ENCODE measurements at regions not wholly inside any gene's neighbourhood (a gene's known extent, or its start where the extent isn't known, plus 50 kb on each side); places are given as distances from the start of the nearest gene placed in this dataset.

DNA sequence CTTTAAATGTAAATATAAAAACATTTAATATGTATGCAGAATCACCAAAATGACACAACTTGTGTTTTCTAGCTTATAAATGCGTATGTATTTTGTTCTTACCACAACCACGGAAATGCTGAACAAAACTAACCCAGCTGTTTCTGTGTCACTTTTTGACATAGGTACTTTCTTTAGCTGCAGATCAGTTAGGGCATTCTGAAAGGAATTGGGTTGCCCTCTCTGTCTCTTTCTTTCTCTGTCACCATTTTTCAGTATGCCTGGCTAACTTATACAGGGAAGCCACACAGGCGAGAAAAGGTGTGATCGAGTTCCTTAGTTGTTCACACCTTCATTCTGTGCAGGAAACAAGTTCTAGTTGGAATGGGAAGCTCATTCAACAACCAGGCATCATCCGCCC lies 72.6 kb upstream of the ARGLU1 start:
- TF ChIP-seq, protein P1, sequence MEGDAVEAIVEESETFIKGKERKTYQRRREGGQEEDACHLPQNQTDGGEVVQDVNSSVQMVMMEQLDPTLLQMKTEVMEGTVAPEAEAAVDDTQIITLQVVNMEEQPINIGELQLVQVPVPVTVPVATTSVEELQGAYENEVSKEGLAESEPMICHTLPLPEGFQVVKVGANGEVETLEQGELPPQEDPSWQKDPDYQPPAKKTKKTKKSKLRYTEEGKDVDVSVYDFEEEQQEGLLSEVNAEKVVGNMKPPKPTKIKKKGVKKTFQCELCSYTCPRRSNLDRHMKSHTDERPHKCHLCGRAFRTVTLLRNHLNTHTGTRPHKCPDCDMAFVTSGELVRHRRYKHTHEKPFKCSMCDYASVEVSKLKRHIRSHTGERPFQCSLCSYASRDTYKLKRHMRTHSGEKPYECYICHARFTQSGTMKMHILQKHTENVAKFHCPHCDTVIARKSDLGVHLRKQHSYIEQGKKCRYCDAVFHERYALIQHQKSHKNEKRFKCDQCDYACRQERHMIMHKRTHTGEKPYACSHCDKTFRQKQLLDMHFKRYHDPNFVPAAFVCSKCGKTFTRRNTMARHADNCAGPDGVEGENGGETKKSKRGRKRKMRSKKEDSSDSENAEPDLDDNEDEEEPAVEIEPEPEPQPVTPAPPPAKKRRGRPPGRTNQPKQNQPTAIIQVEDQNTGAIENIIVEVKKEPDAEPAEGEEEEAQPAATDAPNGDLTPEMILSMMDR (IDR thresholded peaks at IDR 0.05), result no peak
- H3K9me3 ChIP-seq, result no peaks in the 10 kb centered on the region
- ATAC-seq, result no peak
- no peaks in the 10 kb centered on the region for H3K36me3 ChIP-seq
- no peak overlapping the region for H3K4me3 ChIP-seq
- no peaks in the 10 kb centered on the region for H3K4me1 ChIP-seq
- H3K27me3 ChIP-seq, result no peaks in the 10 kb centered on the region
- no peak overlapping the region for H3K27ac ChIP-seq
- no peak for DNase-seq
- intact Hi-C loops (cut with DNase I), result no loop called here

DNA sequence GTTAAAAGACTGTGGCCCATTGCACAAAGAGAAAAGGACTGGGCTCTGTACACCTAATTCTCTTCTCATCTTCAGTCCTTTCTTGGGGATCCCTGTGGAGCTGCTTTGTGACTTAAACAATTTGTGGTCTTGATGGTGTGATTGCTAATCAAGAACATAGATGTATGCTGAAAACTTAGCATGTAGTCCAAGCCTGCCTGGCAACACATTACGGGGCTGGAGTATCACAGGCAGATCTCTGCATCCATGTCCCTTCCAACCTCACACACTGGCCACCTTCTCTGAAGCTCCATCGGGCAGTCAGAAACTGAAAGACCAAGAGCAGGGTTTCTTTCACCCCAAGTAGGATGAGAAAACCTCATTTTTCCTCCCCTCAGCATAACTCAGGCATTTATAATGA lies 69.6 kb upstream of the ARGLU1 start:
- DNase-seq (no peak), ATAC-seq (no peak)
- TF ChIP-seq, protein P1 (IDR thresholded peaks at IDR 0.05), result no peak
- no peaks in the 10 kb centered on the region for H3K27me3 ChIP-seq
- H3K4me1 ChIP-seq, result no peaks in the 10 kb centered on the region
- H3K9me3 ChIP-seq, result no peaks in the 10 kb centered on the region
- H3K4me3 ChIP-seq, result no peak overlapping the region
- no peak overlapping the region for H3K27ac ChIP-seq
- no peaks in the 10 kb centered on the region for H3K36me3 ChIP-seq
- intact Hi-C loops (cut with DNase I), result no loop called here

DNA sequence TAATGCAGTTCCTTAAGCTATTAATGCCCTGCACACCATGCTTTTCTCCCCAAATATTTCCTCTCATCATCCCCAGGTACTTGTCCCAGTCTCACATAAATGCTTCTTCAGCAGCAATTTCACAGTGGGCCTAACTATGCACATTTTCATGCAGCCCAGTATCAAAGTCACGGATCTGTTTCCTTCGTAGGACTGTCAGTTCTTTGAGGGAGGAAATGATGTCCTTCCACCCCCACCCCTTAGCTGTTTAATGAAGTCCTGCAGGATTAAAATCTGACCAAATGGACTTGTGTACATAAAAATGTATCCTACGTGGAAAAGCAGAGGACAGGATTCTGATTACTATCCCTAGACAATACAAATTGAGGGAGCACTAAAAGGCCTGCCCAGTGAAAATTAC lies 68.6 kb upstream of the ARGLU1 start:
- no peaks in the 10 kb centered on the region for H3K9me3 ChIP-seq
- intact Hi-C loops (cut with DNase I), result no loop called here
- TF ChIP-seq, protein P1 (IDR thresholded peaks at IDR 0.05), result no peak
- no peak overlapping the region for H3K4me3 ChIP-seq
- DNase-seq, result no peak
- no peak overlapping the region for H3K27ac ChIP-seq
- no peak for ATAC-seq
- H3K4me1 ChIP-seq, result no peaks in the 10 kb centered on the region
- H3K36me3 ChIP-seq, result no peaks in the 10 kb centered on the region
- H3K27me3 ChIP-seq, result no peaks in the 10 kb centered on the region

DNA sequence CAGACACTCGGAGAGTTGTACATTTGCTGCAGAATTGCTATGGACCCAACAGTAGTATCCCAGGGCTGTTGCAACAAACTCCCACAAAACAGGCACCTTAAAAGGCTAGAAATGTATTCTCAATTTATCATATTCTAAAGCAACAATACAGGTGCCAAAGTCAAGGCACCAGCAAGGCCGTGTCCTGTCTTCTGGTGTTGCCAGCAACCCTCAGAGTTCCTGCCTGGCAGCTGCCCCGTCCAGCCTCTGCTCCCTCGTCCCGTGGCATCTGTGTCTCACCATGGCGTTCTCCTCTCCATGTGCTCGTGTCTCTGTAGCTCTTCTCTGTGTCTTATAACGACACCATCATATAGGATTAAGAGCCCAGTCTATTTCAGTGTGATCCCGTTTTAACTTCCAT lies 67.7 kb upstream of the ARGLU1 start:
- ATAC-seq, result no peak

DNA sequence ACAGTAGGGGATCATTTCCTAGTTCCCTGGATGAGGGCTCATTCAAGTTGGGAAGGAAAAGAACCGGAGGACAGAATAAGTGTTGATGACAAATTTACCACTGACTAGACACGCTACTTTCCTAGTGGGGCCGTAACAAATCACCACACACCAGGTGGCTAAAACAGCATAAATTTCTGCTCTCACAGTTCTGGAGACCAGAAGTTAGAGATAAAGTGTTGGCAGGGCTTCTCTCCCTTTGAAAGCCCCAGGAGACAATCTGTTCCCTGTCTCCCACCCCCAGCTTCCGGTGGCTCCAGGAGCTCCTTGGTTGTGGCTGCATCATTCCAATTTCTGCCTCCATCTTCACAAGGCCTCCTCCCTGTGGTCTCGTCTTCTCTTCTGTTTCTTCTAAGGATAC lies 65.4 kb upstream of the ARGLU1 start:
- Histone ChIP-seq H3K9me3 (no peaks in the 10 kb centered on the region), H3K36me3 (no peaks in the 10 kb centered on the region), H3K27me3 (no peaks in the 10 kb centered on the region), H3K4me1 (no peaks in the 10 kb centered on the region), H3K4me3 (no peak overlapping the region), H3K27ac (no peak overlapping the region)
- intact Hi-C loops (cut with DNase I), result no loop called here
- TF ChIP-seq, protein P1 (IDR thresholded peaks at IDR 0.05), result no peak
- no peak for ATAC-seq
- DNase-seq, result no peak

More for the DNA sequence above, 67.7 kb upstream of the ARGLU1 start:
- TF ChIP-seq, protein P1 (IDR thresholded peaks at IDR 0.05), result no peak
- intact Hi-C loops (cut with DNase I), result no loop called here
- no peaks in the 10 kb centered on the region for H3K9me3 ChIP-seq
- no peaks in the 10 kb centered on the region for H3K36me3 ChIP-seq
- H3K27ac ChIP-seq, result no peak overlapping the region
- H3K27me3 ChIP-seq, result no peaks in the 10 kb centered on the region
- no peak for DNase-seq
- H3K4me1 ChIP-seq, result no peaks in the 10 kb centered on the region
- H3K4me3 ChIP-seq, result no peak overlapping the region

Data from left lung (tissue), 4 donors.